ENCODE measurements at regions not wholly inside any gene's neighbourhood (a gene's known extent, or its start where the extent isn't known, plus 50 kb on each side); places are given as distances from the start of the nearest gene placed in this dataset.
"Not testable (repeated sequence)": the region's sequence is repeated elsewhere in the genome, so short reads cannot be mapped to it uniquely, and the experiment has no call there.

DNA sequence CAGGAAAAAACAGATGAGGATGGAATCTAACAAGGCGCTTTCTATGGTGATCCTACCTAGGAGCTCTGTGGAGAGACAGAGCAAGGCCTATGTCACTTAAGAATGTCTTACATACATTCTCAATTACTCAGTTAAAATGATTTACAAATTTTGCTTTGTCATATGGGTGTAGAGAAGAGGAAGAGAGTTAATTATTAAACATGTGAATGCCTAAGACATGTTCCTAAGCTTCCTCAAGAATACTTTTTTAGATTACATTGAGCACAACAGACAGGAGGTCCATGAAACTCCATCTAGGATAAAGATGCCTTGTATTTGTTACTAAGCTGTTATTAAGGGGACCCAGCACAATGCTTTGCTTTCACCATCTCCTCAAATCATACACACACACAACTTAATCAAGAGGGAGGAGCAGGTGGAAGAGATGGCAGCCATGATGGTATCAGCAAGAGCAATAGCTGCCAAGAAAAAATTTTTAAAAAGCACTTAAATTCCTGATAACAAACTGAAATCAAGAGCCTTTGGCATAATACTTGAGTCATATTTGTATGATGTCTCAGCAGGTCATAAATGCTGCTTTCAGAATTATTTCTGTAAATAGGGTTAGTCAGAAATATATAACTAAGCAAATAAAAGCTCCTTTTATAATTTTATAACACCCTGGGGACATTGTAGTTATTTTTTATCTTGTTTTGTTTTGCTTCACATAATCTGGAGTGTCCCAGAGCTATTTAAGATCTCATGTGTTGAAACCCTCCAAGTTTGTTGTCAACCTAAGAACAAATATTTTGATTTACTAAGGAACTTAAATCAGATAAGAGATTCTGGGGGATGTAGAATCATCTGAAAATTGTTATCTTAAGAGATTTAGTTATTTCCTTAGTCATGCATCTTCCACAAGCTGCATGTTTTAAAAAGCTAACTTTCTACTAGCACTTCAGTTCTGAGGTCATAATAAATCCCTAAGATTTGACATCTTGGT lies 70.0 kb upstream of the CD2AP start:
- no peak for DNase-seq

DNA sequence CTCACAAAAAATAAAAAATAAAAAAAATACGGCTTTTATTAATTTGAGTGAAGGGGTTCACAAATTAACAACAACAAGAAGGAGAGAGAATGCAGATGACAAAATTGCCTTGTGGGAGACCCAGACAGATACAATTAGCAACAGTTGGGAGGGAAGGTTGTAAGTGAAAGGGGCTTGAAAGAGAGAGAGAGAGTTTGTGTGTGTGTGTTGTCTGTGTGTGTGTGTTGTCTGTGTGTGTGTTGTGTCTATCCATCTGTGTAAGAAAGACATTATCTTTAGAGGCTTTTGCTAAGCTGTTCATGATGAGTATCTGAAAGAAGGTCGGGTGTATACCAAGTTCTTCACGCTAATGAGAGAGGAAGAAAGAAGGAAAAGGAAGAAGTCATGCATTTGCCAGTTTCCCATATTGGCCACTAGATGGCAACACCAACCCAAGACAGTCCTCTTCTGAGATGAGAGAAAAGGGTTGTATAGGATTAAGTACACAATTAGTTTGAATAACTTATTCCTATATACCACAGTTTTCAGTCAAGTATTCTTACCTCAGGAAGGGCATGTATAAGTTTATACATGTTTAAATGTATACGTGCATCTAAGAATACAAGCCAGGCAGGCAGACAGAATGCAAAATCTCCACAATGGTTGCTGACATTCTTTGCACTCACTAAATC lies 63.7 kb upstream of the CD2AP start:
- peak; percentile 44 to 47 for DNase-seq

DNA sequence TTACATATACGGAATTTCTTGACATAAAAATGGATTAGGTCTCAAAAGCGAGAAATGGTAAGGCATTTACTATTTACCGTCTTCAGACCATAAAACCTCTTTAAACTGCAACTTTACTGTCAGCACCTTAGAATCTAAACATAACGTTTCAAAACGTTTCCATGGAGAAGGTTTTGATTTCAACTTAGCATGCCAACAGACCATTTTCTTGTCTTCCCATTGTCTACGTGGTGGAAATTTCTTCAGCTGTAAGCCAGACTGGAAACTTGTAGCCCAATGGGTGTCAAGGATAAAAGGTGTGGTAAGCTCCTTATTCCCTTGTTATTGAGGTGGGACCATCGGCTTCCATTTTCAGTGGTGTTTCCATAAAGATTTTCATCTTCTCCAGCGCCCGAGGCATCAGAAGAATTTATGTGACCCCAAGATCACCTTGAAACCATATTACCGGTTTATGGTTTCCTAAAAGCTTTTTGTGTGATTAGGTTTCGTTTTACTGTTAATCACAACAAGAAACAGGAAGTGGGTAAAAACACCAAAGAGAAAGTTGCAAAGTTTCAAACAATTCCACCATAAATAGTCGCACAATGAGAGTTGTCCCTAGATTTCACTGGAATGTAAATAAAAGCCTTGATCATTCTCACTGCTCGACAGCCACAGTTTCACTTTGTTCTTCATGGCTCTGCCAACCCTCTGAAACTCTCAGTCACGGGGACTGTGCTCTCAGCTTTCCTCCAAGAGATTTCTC lies 63.0 kb upstream of the CD2AP start:
- no peak for DNase-seq

DNA sequence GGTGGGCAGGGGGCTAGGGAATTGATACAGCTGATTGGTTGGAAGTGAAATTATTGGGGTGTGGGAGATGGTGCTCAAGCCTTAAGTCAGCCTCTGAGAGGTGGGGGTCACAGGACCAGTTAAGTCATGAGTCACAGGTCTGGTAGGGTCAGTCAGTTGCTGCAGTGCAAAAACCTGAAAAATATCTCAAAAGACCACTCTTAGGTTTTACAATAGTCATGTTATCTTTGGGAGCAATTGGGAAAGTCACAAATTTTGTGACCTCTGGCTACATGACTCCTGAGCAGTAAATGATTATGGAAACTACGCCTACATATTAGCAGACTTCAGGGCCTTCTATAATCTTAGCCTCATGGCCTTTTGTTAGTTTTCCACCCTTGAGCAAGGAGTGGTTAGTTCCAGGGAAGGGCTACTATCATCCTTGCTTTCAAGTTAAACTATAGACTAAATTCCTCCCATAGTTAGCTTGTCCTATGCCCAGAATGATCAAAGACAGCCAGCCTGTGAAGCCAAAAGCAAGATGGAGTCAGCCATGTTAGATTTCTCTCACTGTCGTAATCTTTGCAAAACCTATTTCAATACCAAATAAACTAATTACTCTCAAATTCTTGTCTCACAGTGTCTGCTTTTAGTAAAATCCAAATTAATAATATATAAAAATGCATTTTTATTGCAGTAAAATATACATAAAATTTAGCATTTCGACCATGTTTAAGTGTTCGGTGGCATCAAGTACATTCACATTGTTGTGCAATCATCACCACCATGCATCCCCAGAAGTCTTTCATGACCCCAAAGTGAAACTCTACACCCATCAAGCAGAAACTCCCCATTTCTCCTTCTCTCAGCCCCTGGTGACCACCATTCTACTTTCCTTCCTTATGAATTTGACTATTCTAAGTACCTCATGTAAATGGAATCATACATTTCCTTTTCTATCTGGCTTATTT lies 60.9 kb upstream of the CD2AP start:
- DNase-seq = no peak

DNA sequence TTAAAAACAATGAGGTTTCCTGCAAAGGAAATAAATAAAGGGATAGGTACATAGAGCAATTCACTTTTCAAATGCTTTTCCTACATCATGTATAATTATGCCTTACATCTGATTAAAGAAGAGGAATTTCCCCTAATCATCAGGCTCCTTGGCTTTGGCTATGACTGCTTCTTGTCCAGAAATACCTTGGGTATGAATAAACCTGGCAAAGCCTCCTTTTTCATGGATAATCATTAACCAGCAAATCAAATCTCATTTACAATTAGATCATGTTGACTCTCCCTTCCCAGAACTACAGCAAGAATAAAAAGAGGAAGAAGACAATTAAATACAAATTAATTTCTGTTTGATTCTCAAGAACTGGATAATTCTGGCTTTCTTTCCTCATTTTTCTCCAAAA lies 58.0 kb upstream of the CD2AP start:
- DNase-seq = no peak

DNA sequence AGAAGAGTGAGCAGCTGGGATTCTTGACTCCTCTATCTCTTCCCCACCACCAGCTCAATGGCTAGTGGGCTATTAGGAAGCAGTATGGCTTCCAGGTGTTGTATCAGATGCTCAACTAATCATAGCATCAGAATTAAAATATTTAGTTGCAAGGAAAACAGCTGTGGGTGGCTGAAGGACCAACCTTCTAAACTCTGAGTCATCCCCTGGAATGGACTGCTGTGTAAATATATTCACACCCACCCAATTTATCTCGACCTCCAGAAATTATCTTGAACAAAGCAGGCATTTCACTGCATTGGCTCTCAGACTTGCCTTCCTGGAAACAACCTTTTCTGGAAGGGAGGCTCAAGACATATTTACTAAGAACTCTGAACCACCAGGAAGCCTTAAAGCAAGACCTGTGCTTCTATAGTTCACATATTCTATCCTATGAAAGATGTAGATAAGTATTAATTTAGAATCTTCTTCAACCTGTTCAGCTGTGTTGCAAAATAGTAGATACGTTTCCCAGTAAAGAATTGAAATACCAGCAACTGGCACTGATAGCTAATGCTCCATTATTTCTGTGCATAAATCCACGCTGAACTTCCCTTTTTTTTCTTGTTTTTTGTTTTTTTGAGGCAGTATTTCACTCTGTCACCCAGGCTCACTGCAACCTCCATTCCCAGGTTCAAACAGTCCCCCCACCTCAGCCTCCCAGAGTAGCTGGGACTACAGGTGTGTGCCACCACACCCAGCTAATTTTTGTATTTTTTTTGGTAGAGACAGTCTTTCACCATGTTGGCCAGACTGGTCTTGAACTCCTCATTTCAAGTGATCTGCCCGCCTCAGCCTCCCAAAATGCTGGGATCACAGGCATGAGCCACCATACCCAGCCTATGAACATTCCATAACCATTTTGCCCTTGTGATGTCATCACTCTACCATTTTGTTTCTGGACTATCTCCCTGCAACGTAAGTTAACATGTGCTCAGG lies 56.9 kb upstream of the CD2AP start:
- no peak for DNase-seq

DNA sequence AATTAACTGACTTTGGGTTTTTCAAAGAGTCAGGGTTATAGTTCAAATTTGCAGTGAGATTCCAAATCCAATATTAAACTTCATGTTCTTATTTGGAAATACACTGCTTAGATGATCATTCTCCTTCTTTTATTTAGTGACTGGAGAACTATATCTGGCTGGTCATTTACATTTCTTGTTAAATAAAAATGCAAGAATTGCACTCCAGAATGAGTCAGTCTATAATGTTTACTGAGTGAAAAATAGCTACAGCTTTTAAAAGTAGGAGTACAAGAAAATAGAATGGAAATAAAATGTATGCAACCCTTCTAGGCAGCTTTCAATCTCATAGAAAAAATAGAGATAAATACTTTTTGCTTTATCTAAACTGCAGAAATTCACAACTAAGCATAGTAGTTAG lies 54.5 kb upstream of the CD2AP start:
- DNase-seq = no peak

DNA sequence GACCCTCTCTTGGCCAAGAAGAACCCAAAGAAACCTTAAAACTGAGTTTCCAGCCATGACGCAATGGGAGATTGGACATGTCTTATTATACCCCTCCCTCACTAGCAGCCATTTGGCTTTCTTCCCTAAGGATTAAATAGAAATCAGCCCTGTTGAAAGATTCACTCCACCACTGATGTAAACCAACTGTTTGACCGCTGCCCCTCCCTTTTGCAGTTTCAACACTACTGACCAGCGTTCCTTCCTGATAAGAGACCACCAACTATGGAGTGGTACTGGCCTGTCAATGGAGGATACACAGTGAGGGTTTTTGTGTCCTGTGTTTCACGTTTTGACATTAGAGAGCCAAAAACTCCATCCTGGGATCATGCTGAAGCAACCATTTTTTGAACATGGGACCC lies 53.2 kb upstream of the CD2AP start:
- DNase-seq = no peak

DNA sequence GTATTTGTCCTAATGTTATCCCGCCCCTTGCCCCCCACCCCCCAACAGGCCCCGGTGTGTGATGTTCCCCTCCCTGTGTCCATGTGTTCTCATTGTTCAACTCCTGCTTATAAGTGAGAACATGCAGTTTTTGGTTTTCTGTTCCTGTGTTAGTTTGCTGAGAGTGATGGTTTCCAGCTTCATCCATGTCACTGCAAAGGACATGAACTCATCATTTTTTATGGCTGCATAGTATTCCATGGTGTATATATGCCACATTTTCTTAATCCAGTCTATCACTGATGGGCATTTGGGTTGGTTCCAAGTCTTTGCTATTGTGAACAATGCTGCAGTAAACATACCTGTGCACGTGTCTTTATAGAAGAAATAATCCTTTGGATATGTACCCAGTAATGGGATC lies 51.9 kb upstream of the CD2AP start:
- DNase-seq = not testable (repeated sequence)

DNA sequence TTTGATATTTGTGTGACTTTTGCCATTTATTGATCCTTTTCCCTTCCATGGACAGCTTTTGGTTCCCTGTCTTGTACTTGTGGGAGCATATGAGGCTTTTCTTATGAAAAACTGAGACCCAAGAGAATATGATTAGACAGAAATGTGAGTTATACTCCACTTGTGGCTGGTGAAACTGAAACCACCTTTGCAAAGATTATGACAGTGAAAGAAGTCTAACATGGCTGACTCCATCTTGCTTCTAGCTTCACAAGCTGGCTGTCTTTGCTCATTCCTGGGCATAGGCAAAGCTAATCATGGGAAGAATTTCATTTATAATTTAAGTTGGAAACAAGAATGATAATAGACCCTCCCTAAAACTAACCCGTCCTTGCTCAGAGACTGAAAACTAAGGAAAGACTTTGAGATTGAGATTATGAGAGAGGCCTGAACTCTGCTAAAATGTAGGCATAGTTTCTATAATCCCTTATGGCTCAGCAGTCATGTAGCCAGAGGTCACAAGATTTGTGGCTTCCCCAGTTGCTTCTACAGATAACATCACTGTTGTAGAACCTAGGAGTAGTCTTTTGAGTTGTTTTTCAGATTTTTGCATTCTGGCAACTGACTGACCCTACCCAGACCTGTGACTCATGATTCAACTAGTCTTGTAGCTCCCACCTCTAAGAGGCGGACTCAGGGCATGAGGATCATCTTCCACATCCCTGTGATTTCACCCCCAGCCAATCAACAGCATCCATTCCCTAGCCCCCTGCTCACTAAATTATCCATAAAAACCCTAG lies 50.9 kb upstream of the CD2AP start:
- no peak for DNase-seq

DNA sequence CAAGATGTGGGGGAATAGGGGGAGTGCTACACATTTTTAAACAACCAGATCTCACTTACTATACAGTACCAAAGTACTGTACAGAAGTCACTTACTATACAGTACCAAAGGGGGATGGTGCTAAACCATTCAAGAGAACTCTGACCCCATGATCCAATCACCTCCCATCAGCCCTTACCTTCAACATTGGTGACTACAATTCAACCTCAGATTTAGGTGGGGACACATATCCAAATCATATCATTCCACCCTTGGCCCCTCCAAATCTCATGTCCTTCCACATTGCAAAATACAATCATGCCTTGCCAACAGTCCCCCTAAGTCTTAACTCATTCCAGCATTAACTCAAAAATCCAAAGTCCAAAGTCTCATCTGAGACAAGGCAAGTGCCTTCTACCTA lies 49.9 kb upstream of the CD2AP start:
- DNase-seq = no peak

Measured in SHP77 (cell line).